ENCODE measurements at regions not wholly inside any gene's neighbourhood (a gene's known extent, or its start where the extent isn't known, plus 50 kb on each side); places are given as distances from the start of the nearest gene placed in this dataset.

- TF ChIP-seq CTCF (IDR thresholded peaks at IDR 0.05), result no peak
- TF ChIP-seq POLR2A (IDR thresholded peaks at IDR 0.05), result no peak
Measured at GRCh38 chr15:35956056-35956455, 410.1 kb upstream of the DPH6 start.

Data from tibial nerve (tissue), 3 donors.